NCI-H2029 (cell line): ENCODE measurements at regions not wholly inside any gene's neighbourhood (a gene's known extent, or its start where the extent isn't known, plus 50 kb on each side); places are given as distances from the start of the nearest gene placed in this dataset.

ENCODE experiments used
- DNase-seq: peaks from one replicate; lab custom pipeline; 2025; lab: John Stamatoyannopoulos, UW

GRCh38 chr1:101290922-101291561 is 54.2 kb downstream of the S1PR1 start:
- no peak for DNase-seq

GRCh38 chr1:101291562-101292380 is 55.0 kb downstream of the S1PR1 start:
- no peak for DNase-seq

- no peak for DNase-seq
Measured at GRCh38 chr1:101293461-101294051, 56.7 kb downstream of the S1PR1 start.

- no peak for DNase-seq
Measured at GRCh38 chr1:101295209-101295608, 58.4 kb downstream of the S1PR1 start.

DNA sequence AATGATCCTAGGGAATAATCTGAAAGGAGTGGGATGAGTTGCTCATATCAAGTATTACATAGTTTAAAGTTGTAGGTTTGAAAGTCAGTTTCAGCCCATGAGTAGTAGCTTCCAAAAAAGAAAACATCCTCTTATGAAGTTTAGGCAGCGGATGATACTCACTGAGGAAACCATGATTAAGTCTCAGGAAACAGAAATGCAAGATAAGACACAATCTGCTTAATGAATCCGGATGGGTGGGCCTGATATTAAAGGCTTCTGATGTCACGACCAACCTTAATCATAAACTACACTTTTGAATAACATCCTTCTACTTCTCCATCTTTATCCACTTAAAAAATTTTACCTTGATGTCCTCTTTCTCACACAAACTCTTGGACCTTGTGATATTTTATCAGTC is 61.8 kb downstream of the S1PR1 start:
- DNase-seq: no peak

GRCh38 chr1:101299141-101299540 is 62.3 kb downstream of the S1PR1 start:
- DNase-seq: no peak

DNA sequence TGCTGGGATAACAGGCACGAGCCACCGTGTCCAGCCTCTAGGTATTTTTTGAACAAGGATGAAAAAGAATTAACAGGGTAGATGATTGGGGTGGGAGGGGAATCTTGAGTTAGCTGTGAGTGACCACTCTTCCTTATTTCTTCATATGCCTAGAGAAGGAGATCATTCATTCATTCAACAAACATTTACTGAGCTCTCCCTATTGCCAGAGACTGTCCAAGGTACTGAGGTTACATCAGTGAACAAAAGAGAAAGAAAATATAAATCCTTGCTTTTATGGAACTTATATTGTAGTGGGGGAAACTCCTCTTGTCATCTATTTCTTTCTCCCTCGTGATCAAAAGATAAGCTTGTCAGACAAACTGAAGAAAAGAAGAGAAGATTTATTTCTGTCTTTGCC is 62.9 kb downstream of the S1PR1 start:
- DNase-seq: no peak

GRCh38 chr1:101300916-101301315 is 64.1 kb downstream of the S1PR1 start:
- DNase-seq: no peak

GRCh38 chr1:101301446-101302057 is 64.7 kb downstream of the S1PR1 start:
- DNase-seq: no peak

- DNase-seq: no peak
Measured at GRCh38 chr1:101302831-101303511, 66.2 kb downstream of the S1PR1 start.

GRCh38 chr1:101307985-101308689 is 71.3 kb downstream of the S1PR1 start:
- no peak for DNase-seq

DNA sequence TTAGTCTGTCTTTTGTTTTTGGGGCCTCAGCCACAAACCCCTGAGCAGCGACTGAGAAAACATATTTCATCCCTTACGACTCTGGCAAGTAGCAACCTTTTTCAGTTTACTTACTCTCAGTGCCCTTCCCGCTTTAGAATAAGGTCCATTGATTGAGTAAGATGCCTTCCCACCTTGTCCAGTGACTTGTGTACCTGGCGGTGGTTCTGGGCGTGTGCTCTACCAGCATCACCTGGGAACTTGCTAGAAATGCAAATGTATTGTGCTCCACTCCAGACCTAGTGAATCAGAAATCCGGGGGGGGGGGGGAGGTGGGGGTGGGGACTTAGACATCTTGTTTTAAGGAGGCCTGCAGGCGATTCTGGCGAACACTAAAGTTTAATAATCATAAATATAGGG is 72.1 kb downstream of the S1PR1 start:
- DNase-seq: no peak

GRCh38 chr1:101309334-101310311 is 72.8 kb downstream of the S1PR1 start:
- no peak for DNase-seq

DNA sequence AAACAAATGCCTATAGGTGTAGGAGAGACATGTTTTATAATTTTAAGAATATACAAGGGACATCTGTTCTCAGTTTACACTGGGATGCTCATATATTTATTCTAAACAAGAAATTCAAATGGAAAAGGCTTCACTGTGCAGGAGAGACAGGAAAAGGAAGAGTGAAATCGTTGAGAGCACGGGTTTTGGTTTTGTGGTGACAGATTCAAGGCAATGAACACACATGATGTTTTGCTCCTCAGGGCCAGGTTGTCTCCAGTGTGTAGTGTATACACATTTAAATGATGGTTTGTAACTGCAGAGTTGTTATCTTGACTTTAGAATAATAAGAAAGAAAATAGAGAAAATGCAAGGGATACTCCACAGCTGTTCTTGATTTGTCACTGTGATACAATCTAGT is 73.7 kb downstream of the S1PR1 start:
- DNase-seq: no peak

DNA sequence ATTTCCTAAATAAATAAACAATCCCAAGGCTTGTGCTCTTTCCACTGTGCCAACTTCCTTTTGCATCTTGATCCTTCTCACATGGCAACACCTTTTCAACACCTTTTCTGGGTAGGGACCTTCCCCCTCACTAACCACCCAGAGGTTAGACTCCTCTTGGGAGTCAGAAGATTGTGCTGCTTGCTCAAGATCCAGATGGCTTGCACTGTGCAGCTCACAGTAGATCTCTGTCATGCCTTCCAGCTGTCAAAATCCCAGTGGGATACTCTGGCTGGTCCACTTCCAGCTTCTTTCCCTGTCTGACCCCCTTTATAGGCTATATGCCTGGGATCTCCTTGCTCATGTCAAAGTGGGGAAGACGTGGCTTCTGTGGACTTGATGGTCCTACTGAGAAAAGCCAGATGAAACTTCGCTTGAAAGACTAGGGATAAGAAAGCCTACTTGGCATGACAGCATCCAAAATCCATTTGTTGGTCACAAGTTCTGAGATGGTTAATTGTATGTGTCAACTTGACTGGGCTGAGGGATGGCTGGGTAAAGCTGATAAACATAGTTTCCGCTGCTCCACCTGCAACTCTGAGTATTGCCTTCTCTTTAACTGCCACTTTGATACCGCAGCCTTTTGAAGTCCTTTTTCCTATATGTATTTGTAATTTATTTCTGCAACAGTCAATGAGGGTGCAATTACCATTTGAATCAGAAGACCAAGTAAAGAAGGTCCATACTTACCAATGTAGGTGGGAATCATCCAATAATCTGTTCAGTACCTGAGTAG is 74.5 kb downstream of the S1PR1 start:
- no peak for DNase-seq

GRCh38 chr1:101312147-101312546 is 75.3 kb downstream of the S1PR1 start:
- DNase-seq: no peak

DNA sequence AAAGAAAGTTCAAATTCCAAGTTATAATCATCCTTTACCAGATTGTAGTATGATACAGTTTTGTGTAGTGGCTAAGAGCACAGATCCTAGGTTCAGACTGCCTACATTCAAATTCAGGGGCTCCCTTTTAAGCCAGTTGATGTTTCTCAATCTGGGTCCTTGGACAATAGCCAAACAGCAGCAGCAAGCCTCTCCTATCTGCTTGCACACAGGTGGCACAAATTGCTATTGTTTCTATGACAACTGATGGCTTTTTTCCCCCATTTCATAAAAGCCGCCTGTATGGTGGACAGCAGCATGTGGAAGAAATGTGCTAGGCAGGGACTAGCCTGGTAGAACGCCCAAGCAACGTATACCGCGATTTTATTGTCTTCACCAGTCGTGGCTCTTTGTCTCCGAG is 76.5 kb downstream of the S1PR1 start:
- DNase-seq: no peak

GRCh38 chr1:101314244-101314643 is 77.4 kb downstream of the S1PR1 start:
- no peak for DNase-seq

GRCh38 chr1:101316256-101316655 is 79.4 kb downstream of the S1PR1 start:
- DNase-seq: no peak

DNA sequence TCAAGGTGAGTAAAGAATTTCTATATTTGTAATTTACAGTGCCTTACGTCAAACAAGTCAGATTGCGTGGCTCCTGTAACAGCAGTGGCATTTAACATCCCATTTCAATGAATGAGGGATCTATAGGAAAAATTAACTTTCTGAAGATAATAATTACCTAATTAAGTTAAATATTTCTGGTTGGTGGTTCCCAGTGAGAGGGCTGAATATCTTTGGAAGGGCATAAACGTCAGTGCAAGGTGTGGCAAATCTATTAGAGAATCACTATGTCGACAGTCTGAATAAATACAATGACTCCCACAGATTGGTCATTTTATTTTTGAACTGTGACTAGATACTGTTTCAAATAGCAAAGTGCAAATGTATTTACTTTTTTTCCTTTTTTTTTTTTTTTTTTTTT is 80.0 kb downstream of the S1PR1 start:
- no peak for DNase-seq
